ENCODE measurements at regions not wholly inside any gene's neighbourhood (a gene's known extent, or its start where the extent isn't known, plus 50 kb on each side); places are given as distances from the start of the nearest gene placed in this dataset.

GRCh38 chr2:238567996-238568395 is 141.3 kb downstream of the ASB1 start:
- TF ChIP-seq, protein P1, sequence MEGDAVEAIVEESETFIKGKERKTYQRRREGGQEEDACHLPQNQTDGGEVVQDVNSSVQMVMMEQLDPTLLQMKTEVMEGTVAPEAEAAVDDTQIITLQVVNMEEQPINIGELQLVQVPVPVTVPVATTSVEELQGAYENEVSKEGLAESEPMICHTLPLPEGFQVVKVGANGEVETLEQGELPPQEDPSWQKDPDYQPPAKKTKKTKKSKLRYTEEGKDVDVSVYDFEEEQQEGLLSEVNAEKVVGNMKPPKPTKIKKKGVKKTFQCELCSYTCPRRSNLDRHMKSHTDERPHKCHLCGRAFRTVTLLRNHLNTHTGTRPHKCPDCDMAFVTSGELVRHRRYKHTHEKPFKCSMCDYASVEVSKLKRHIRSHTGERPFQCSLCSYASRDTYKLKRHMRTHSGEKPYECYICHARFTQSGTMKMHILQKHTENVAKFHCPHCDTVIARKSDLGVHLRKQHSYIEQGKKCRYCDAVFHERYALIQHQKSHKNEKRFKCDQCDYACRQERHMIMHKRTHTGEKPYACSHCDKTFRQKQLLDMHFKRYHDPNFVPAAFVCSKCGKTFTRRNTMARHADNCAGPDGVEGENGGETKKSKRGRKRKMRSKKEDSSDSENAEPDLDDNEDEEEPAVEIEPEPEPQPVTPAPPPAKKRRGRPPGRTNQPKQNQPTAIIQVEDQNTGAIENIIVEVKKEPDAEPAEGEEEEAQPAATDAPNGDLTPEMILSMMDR (IDR thresholded peaks at IDR 0.05) = no peak
- TF ChIP-seq POLR2A (IDR thresholded peaks at IDR 0.05) = no peak

Measured in uterus (tissue), 2 donors.